AG04450 (cell line): ENCODE measurements at regions not wholly inside any gene's neighbourhood (a gene's known extent, or its start where the extent isn't known, plus 50 kb on each side); places are given as distances from the start of the nearest gene placed in this dataset.

Source experiments
- CTCF ChIA-PET: fragments of 300-600, 350-600 bp; formaldehyde crosslinking; extraction: SDS; loops from one replicate; lab custom pipeline; 2022; ENCODE audit warnings: antibody characterized with exemption, inconsistent platforms; lab: Charles Lee
- POLR2A ChIA-PET: fragments of 350-600 bp; formaldehyde crosslinking; extraction: SDS; loops from one replicate; lab custom pipeline; 2021; ENCODE audit warnings: antibody characterized with exemption, inconsistent platforms; lab: Yijun Ruan, JAX
- DNase-seq: peaks from one replicate; pipeline ENCODE4 v3.0.0-alpha.2; 2011; ENCODE audit warnings: low read depth, low spot score
- H3K27ac ChIP-seq: one replicate; pipeline ENCODE4 v1.5.1; 2012; ENCODE audit warnings: low read depth, low read length, control low read depth
- H3K27me3 ChIP-seq: one replicate; pipeline ENCODE4 v1.6.0; 2012; ENCODE audit warnings: low read length; ENCODE audit not compliant: control insufficient read depth, insufficient read depth
- H3K4me3 ChIP-seq: 2 replicates; pipeline ENCODE4 v1.5.1; 2011; ENCODE audit warnings: mild to moderate bottlenecking, low read depth, low read length, control low read depth
- H3K9me3 ChIP-seq: 2 replicates; pipeline ENCODE4 v1.5.1; 2012; ENCODE audit warnings: low read length; ENCODE audit not compliant: control insufficient read depth, insufficient read depth
- CTCF ChIP-seq: IDR thresholded peaks from 2 replicates; pipeline ENCODE4 v1.5.1; 2011; ENCODE audit warnings: low read depth, low read length, control low read depth, inconsistent platforms

GRCh38 chr20:24899153-24899552 is 49.9 kb upstream of the CST7 start:
- DNase-seq = no peak
- ChIA-PET CTCF (no interaction called here), POLR2A (no interaction called here)
- TF ChIP-seq CTCF = no peak
- Histone ChIP-seq H3K9me3 (peaks cover 8% of the 10 kb centered on the region), H3K27ac (no peak overlapping the region), H3K27me3 (no peaks in the 10 kb centered on the region), H3K4me3 (no peak overlapping the region)
